ENCODE measurements at regions not wholly inside any gene's neighbourhood (a gene's known extent, or its start where the extent isn't known, plus 50 kb on each side); places are given as distances from the start of the nearest gene placed in this dataset.
A peak's percentile ranks its signal among the peaks of the same experiment; 100 is the strongest.

DNA sequence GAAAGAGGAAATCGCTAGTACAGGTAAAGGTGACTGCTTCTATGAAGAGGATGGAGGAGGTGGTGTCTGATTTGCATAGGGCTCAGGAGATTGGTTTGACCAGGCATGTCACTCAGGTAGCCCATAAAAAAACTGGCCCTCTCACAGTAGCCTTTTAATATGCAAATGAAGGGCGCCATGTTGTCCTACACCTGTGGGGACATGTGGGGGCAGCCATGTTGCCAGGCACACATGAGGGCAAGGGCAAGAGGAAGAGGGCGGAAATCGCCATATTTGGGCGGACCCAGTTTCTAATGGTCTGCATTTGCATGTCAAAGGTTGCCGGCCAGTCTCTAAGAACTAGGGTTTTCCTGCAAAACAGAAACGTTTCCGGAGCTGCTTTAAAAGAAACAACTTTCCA lies 1330.6 kb downstream of the DSC3 start:
- Histone ChIP-seq H3K27me3 (replicated peaks in 1 of 4; ENCODE audit: control insufficient read depth in 3 of 4, extremely low read depth in 1 of 4, insufficient read depth in 3 of 4, low read length in 3 of 4) (no peaks in the 10 kb centered on the region), H3K56ac (replicated peaks; ENCODE audit: insufficient read length, low read depth, low read length) (no peak overlapping the region)

More for the DNA sequence above, 1330.6 kb downstream of the DSC3 start:
- Histone ChIP-seq H3K9me3 (ENCODE audit: insufficient read depth in 2 of 2, low read depth in 1 of 2, low read length in 1 of 2) (no peaks in the 10 kb centered on the region), H2AK5ac (ENCODE audit: low read depth, low read length) (no peak overlapping the region), H4K91ac (replicated peaks; ENCODE audit: insufficient read length, low read length) (no peak overlapping the region), H3K9ac (replicated peaks in 1 of 4; ENCODE audit: extremely low read depth in 1 of 4, low read depth in 3 of 4, low read length in 3 of 4) (no peak overlapping the region), H4K20me1 (replicated peaks in 1 of 2; ENCODE audit: control insufficient read depth in 1 of 2, insufficient read depth in 2 of 2, low read length in 2 of 2) (no peaks in the 10 kb centered on the region), H4K8ac (ENCODE audit: extremely low read depth, insufficient read depth, low read length) (no peak overlapping the region), H3K4ac (replicated peaks; ENCODE audit: insufficient read length, low read depth, low read length) (no peak overlapping the region), H3K79me2 (ENCODE audit: control insufficient read depth in 1 of 2, insufficient read depth in 2 of 2, low read length in 2 of 2) (no peaks in the 10 kb centered on the region), H3K23ac (ENCODE audit: insufficient read length) (no peak overlapping the region), H3K4me2 (ENCODE audit: insufficient read depth in 1 of 2, low read depth in 2 of 2, low read length in 2 of 2) (no peak overlapping the region), H3K27ac (ENCODE audit: low read depth, low read length) (0 out of 2 replicates have a peak overlapping the region, but pooled peaks have one; percentile 9), H2BK12ac (ENCODE audit: low read depth, low read length) (peak overlapping the region; percentile 50; the same call in 1 of the 2 replicates), H2BK5ac (ENCODE audit: low read depth, low read length) (no peak overlapping the region), H3K79me1 (ENCODE audit: low read depth, low read length) (no peaks in the 10 kb centered on the region), H3K4me1 (replicated peaks in 1 of 4; ENCODE audit: control insufficient read depth in 3 of 4, insufficient read depth in 4 of 4, low read length in 3 of 4) (no peaks in the 10 kb centered on the region; a peak in 1 of 7 replicates), H3K4me3 (ENCODE audit: extremely low read depth in 1 of 4, insufficient read depth in 2 of 4, low read depth in 3 of 4, low read length in 4 of 4) (peak overlapping the region in 1 of 4 experiments; percentile 12; a peak in 1 of 8 replicates), H2BK15ac (ENCODE audit: low read length) (no peak overlapping the region), H4K5ac (ENCODE audit: insufficient read length, low read depth, low read length) (no peak overlapping the region), H3K18ac (ENCODE audit: extremely low read depth, low read length) (no peak overlapping the region), H3K23me2 (ENCODE audit: low read depth, low read length) (no peaks in the 10 kb centered on the region), H3K14ac (ENCODE audit: insufficient read length) (no peak overlapping the region), H2BK20ac (ENCODE audit: low read length) (no peak overlapping the region; the same call in 1 of the 2 replicates), H2AFZ (ENCODE audit: low read length) (no peak overlapping the region), H2BK120ac (replicated peaks; ENCODE audit: low read depth, low read length) (no peak overlapping the region), H3K36me3 (ENCODE audit: control insufficient read depth in 2 of 4, insufficient read depth in 4 of 4, low read length in 3 of 4) (no peaks in the 10 kb centered on the region)
- 73% methylated on average over 8 of the region's 8 CpGs; no CpG with 5 or more reads in 1 of the 2 experiments for WGBS, 2 experiments (ENCODE audit: extremely low coverage in 1 of 2, insufficient coverage in 1 of 2, insufficient read length in 1 of 2, insufficient replicate concordance in 2 of 2, low coverage in 1 of 2, low lambda C conversion rate in 2 of 2, missing lambda C conversion rate in 1 of 2)
- ChIA-PET POLR2A (ENCODE audit: partially characterized antibody) (interaction anchor here (1.1 kb wide), 1 partner anchor 11 kb away, joined by 3 read pairs; no protein-coding TSS in a partner anchor), CTCF (ENCODE audit: partially characterized antibody) (no interaction called here)
- TF ChIP-seq, protein P1, sequence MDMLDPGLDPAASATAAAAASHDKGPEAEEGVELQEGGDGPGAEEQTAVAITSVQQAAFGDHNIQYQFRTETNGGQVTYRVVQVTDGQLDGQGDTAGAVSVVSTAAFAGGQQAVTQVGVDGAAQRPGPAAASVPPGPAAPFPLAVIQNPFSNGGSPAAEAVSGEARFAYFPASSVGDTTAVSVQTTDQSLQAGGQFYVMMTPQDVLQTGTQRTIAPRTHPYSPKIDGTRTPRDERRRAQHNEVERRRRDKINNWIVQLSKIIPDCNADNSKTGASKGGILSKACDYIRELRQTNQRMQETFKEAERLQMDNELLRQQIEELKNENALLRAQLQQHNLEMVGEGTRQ (IDR thresholded peaks at IDR 0.05; ENCODE audit: low read length), result no peak
- TF ChIP-seq, protein P2, sequence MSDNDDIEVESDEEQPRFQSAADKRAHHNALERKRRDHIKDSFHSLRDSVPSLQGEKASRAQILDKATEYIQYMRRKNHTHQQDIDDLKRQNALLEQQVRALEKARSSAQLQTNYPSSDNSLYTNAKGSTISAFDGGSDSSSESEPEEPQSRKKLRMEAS (IDR thresholded peaks at IDR 0.05), result peak; percentile 81
- TF ChIP-seq FOSL1 (IDR thresholded peaks at IDR 0.05; ENCODE audit: insufficient read depth, low read depth, low read length) (no peak), KDM4A (IDR thresholded peaks at IDR 0.05; ENCODE audit: low read depth, low read length, severe bottlenecking) (no peak), YY1 (IDR thresholded peaks at IDR 0.05; ENCODE audit: low read depth, low read length) (peak; percentile 96), SRF (IDR thresholded peaks at IDR 0.05; ENCODE audit: low read depth, low read length) (peak; percentile 99), JUND (IDR thresholded peaks at IDR 0.05; ENCODE audit: low read length) (no peak)
- FAIRE-seq (peak; percentile 58), DNase-seq (ENCODE audit: low read depth in 1 of 2, low spot score in 2 of 2) (peak; percentile 55 to 82)
